Kasumi-1 (cell line): ENCODE measurements at regions not wholly inside any gene's neighbourhood (a gene's known extent, or its start where the extent isn't known, plus 50 kb on each side); places are given as distances from the start of the nearest gene placed in this dataset.
"Not testable (repeated sequence)": the region's sequence is repeated elsewhere in the genome, so short reads cannot be mapped to it uniquely, and the experiment has no call there.

ENCODE experiments used
- DNase-seq, 2 experiments: peaks; one replicate each; lab custom pipeline; 2025; lab: John Stamatoyannopoulos, UW

DNA sequence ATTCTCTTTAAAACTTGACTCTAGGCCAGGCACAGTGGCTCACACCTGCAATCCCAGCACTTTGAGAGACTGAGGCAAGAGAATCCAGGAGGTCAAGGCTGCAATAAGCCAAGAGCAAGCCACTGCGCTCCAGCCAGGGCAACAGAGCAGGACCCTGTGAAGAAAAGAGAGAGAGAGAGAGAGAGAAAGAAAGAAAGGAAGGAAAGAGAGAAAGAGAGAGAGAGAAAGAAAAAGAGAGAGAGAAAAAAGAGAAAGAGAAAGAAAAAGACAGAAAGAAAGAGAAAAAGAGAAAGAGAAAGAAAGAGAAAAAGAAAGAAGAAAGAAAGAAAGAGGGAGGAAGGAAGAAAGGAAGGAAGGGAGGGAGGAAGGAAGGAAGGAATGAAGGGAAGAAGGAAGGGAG, 76.7 kb downstream of the RIN2 start:
- no peak for DNase-seq

GRCh38 chr20:19835533-19836222, 77.6 kb downstream of the RIN2 start:
- DNase-seq, result no peak

GRCh38 chr20:19838468-19838867, 80.4 kb downstream of the RIN2 start:
- DNase-seq, result no peak

DNA sequence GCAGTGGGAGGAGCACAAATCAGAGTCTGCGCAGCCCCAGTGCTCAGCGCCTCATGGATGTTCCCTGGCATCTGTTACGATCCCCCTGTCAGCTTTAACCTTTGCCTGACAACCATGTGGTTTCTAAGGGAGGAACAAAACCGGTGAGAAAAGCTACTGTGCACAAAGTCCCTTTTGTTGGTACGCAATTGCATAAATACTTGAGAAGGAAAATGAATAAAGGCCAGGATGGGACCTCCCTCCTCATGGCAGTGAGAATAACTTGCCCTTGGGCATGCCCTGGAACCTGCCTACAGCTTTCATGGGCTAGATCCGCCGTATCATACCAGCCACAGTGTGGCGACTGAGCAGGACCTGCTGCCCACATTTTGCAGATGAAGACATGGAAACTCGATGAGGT, 81.0 kb downstream of the RIN2 start:
- no peak for DNase-seq

DNA sequence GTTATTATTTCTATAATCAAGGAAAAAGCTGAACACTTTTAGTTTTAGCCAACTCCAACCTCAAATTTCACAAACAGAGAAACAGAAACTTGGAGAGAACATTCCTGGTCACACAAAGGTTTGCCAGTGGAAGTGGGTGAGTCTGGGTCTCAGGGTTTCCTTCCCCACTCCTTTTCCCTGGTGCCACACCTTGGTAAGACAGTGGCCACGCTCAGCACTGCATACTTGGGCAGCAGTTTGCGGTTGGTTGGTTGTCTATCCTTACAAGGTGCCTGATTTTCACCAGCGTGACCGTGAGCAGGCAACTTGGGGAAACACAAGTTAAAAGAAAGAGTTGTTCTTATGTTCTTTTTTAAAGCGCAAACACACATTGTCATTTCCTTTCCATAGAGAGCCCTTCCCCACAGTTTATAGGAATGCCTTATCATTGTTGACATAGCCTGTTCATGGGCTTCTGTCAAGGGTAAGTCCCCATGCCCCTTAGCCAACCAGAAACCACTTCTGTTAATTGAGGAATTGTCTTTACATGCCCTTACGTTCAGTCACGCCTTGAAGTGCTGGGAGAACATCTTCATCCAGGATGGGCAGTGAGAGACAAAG, 82.2 kb downstream of the RIN2 start:
- DNase-seq, result no peak

DNA sequence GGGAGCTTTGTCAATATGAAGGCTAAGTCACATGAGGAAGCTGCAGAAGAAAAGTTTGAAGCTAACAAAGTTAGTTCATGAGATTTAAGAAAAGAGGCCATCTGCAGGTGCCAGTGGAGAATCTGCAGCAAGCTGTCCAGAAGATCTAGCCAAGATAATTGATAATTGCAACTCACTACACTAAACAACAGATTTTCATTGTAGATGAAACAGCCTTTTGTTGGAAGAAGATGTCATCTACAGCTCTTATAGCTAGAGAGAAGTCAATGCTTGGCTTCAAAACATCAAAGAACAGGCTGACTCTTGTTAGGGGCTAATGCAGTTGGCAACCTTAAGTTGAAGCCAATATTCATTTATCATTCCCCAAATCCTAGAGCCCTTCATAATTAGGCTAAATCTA, 83.7 kb downstream of the RIN2 start:
- no peak for DNase-seq

GRCh38 chr20:19844850-19845249, 86.8 kb downstream of the RIN2 start:
- not testable (repeated sequence) for DNase-seq

DNA sequence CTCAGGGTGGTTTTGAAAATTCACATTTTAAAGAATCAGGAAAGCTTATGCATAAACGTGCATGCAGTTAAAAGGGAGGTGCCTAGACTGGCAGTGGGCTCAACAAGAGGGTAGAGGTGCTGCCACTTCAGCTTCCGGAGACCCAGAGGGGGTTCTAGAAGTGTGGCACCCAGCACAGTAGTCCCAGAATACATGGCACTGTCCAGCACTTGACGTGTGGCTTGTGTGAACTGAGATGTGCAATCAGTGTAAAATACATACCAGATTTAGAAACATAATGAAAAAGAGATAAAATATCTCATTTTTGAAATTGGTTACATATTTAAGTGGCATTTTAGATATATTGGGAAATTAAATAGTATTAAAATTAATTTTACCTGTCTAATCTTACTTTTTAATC, 89.3 kb downstream of the RIN2 start:
- no peak for DNase-seq

- no peak for DNase-seq
These were observed 91.5 kb downstream of the RIN2 start for GRCh38 chr20:19849341-19850197.

DNA sequence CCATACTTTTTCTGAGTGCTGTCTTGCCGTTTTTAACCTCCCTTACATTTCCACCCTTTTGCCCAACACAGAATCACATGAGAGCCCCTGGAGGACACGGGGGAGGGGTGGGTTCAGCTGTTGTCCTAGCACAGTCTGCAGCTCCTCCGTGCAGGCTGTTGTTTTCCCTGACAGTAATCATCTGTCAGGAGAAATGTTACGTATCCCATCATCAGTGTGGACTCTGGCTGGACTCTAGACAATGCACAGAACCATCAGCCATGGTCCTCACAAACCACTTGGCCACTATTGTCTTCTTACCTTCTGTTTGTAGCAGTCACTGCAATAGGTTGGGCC, 92.1 kb downstream of the RIN2 start:
- DNase-seq, result no peak

DNA sequence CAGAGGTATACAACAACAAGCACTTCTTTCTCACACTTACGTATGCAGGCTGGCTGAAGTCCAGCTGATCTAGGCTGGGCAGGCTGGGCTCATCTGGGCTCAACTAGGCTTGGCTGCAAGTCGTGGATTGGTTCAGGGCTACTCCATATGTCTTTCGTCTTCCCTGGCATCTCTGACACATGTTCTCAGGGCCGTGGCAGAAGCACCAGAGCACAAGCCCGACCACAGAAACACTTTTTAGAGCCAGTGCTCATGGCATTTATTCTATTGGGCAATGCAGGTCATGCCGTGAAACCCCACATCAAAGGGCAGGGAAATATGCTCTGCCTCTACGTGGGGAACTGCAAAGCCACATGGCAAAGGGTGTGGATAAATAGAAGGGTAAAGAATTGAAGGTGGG, 93.8 kb downstream of the RIN2 start:
- DNase-seq, result no peak

DNA sequence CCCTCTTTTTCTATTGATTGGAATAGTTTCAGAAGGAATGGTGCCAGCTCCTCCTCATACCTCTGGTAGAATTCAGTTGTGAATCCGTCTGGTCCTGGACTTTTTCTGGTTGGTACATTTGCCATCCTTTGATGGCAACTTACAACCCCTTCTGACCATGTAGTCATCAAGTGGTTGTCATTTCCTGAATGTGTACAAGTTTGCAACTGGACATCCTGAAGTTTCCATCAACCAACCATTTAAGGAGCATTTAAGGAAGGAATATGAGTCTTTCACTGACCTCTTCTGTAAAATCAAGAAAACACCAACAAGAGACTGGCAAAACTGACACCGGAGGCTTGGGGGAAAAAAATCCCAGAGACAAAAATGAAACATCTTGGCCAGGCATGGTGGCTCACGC, 97.4 kb downstream of the RIN2 start:
- no peak for DNase-seq

DNA sequence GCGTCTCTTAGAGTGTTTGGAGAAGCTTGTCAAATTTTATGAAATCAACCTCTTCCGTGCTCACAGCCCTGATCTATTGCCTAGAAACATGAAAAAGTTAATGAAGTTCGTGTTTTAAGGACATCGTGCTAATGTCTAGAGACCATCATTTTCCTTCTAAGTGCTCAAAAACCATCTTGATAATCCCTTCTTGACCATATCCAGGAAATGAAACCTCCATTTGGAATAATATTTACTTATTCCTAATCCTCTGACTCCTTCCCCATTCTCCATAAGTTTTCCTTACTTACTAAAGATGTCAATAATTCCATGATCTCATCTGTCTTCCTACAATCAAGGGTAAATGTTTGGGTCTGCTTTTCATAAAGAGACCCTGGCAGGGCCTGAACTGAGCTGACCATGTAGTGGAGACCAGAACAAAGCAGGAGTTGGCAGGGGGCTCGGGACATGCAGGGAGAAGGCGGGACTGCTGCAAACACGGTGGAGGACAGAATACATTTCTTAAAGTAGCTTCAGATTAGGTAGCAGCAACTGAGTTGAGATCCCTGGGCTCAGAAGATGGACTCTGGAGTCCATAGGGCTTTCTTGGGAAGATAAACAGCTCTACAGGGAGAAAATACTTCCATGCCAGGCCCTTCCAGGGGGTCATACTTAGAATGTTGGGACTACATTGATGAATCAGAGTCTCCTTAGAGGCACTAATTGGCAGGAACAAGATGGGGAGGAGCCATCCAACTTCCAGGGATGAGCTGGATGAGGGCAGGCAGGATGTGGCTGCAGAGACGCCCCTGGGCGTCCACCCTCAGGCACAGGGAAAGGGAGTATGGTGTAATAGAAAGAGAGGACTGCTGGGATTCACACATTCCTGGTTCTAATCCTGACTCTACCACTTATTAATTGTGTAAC, 100.7 kb downstream of the RIN2 start:
- no peak for DNase-seq

DNA sequence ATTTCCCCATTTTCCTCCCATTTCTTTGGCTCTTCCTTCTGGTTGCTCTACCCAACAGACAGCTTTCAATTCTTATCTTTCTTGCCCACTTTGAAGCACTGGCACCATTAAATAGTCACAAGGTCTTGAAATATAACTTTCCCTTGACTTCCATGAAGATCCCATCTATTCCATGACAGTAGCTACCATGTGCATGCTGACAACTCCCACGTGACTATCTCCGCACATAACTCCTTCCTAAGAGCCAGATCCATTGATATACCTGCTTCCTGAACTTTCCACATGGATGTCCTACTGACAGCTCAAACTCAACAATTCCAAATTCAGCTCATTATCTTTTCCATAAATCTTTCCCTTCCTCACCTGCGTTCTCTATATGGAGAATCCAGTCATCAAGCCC, 101.4 kb downstream of the RIN2 start:
- DNase-seq, result no peak

GRCh38 chr20:19860737-19861136, 102.7 kb downstream of the RIN2 start:
- DNase-seq, result no peak

DNA sequence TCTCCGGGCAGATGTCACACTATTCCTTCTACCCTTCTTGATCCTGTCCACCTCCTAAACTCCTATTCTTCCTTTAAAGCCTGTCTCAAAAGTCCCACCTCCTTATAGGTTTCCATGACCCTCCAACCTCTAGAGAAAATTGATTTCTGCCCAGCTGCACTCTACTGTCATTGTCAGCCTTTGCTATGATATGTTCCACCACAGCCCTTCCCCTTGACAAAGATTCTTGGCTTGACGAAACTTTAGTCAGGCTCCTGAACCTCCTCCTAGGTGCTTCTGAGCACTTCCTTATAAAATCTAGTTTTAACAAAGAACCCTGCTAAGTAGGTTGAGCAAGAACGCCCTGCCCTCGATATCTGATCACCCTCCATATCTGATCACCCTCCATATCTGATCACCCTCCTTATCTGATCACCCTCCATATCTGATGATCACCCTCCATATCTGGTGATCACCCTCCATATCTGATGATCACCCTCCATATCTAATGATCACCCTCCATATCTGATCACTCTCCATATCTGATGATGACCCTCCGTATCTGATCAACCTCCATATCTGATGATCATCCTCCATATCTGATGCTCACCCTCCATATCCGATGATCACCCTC, 103.2 kb downstream of the RIN2 start:
- DNase-seq, result no peak

DNA sequence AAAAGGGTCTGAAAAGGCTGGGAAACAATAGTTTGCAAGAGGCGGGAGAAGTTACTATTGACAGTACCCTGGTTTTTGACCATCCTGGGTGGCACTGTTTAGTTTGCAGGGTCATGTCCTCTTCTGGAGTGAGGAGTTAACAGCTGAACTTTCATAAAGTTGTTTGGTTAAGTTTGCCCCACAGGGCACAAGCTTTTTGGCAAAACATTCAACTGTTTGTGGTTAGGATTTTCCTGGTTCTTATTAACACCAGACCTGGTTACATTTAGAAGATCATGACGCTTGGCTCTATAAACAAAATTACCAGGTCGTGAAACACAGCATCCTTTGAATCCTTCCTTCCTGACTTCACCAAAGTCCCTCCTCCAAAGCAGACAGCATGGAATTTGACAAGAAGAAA, 106.1 kb downstream of the RIN2 start:
- DNase-seq, result no peak

GRCh38 chr20:19866070-19866469, 108.0 kb downstream of the RIN2 start:
- DNase-seq, result no peak

DNA sequence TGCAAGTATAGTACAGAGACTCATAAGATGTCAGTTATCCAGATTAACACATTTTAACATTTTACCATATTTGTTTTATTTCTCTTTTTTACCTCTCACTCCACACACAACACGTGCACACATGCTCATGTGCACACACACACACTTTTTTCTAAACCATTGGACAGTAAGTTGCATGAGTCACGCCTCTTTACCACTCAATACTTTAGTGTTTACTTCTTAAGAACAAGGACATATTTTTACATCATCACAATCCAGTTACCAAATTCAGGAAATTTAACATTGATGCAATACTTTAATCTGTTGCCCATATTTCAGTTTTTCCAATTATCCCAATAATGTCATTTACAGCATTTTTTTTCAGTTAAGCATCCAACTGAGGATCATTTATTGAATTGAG, 109.0 kb downstream of the RIN2 start:
- DNase-seq, result no peak

DNA sequence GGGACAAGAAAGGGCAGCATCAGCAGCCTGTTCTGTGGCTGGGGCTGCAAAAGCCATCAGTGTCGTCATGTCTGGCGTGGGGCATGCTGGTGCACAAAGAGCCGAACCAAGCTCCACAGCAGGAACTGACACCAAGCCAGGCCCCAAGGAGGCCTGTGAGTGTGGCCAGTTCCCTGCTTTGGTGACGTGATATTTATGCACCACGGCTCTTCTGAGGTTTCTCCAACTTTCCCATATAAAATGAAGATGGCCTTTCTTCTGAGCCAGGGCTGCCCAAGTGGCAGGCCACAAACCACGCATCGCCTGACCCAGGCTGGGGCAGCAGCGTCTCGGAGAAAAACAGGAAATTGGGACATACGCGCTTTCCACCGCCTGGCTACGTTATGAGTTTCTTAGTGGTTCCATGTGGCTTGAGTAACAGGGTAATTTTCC, 109.9 kb downstream of the RIN2 start:
- DNase-seq, result peak; percentile 44 to 53

DNA sequence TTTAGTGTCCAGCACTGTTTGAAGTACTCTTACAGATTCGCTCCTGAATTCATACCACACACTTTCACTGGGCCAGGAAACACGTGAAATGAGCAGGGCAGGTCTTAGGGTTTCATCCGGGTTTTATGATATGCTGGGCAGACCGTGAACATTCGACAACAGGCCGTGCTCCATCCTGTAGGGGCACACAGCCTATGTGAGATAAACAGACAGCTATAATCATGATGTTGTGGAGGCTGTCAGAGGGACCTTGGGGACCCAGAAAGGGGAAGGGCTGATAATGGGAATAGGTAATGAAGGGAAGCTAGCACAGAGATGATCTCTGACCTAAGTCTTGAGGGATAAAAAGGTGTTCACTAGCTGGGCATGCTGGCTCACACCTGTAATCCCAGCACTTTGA, 110.4 kb downstream of the RIN2 start:
- no peak for DNase-seq

DNA sequence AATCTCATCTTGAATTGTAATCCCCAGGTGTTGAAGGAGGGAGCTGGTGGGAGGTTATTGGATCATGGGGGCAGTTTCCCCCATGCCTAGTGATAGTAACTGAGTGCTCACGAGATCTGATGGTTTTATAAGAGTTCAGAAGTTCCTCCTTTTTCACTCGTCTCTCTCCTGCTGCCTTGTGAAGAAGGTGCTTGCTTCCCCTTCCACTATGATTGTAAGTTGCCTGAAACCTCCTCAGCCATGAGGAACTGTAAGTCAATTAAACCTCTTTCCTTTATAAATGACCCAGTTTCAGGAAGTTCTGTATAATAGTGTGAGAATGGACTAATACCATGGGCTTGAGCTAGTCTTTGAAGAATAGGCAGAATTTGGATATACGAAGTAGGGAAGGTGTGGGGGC, 113.9 kb downstream of the RIN2 start:
- no peak for DNase-seq
